ENCODE measurements at regions not wholly inside any gene's neighbourhood (a gene's known extent, or its start where the extent isn't known, plus 50 kb on each side); places are given as distances from the start of the nearest gene placed in this dataset.

- DNase-seq (ENCODE audit: extremely low read depth, insufficient read length) = no peak
- Histone ChIP-seq H3K36me3 (ENCODE audit: control insufficient read depth, insufficient read depth, low read length) (no peaks in the 10 kb centered on the region), H3K4me3 (replicated peaks; ENCODE audit: low read depth, low read length) (no peak overlapping the region), H3K27me3 (replicated peaks; ENCODE audit: control insufficient read depth, insufficient read depth, low read length) (no peaks in the 10 kb centered on the region)
- no peak for TF ChIP-seq CTCF (IDR thresholded peaks at IDR 0.05; ENCODE audit: insufficient read depth, low read length, poor library complexity, severe bottlenecking)
Observed at GRCh38 chr21:22711636-22712035, 1713.4 kb downstream of the NCAM2 start.

GRCh38 chr21:22725436-22725835 is 1727.2 kb downstream of the NCAM2 start:
- no peak for DNase-seq (ENCODE audit: extremely low read depth, insufficient read length)
- no peak for TF ChIP-seq CTCF (IDR thresholded peaks at IDR 0.05; ENCODE audit: insufficient read depth, low read length, poor library complexity, severe bottlenecking)
- no peaks in the 10 kb centered on the region for H3K36me3 ChIP-seq (ENCODE audit: control insufficient read depth, insufficient read depth, low read length)
- H3K27me3 ChIP-seq (replicated peaks; ENCODE audit: control insufficient read depth, insufficient read depth, low read length) = no peaks in the 10 kb centered on the region
- no peak overlapping the region for H3K4me3 ChIP-seq (replicated peaks; ENCODE audit: low read depth, low read length)

- H3K27me3 ChIP-seq (replicated peaks; ENCODE audit: control insufficient read depth, insufficient read depth, low read length) = no peaks in the 10 kb centered on the region
- no peak overlapping the region for H3K4me3 ChIP-seq (replicated peaks; ENCODE audit: low read depth, low read length)
- TF ChIP-seq CTCF (IDR thresholded peaks at IDR 0.05; ENCODE audit: insufficient read depth, low read length, poor library complexity, severe bottlenecking) = no peak
- H3K36me3 ChIP-seq (ENCODE audit: control insufficient read depth, insufficient read depth, low read length) = no peaks in the 10 kb centered on the region
- DNase-seq (ENCODE audit: extremely low read depth, insufficient read length) = no peak
Observed at GRCh38 chr21:22728091-22728490, 1729.9 kb downstream of the NCAM2 start.

GRCh38 chr21:22743085-22743484 is 1744.9 kb downstream of the NCAM2 start:
- Histone ChIP-seq H3K36me3 (ENCODE audit: control insufficient read depth, insufficient read depth, low read length) (no peaks in the 10 kb centered on the region), H3K27me3 (replicated peaks; ENCODE audit: control insufficient read depth, insufficient read depth, low read length) (no peaks in the 10 kb centered on the region), H3K4me3 (replicated peaks; ENCODE audit: low read depth, low read length) (no peak overlapping the region)
- TF ChIP-seq CTCF (IDR thresholded peaks at IDR 0.05; ENCODE audit: insufficient read depth, low read length, poor library complexity, severe bottlenecking) = no peak
- no peak for DNase-seq (ENCODE audit: extremely low read depth, insufficient read length)

- DNase-seq (ENCODE audit: extremely low read depth, insufficient read length) = no peak
- TF ChIP-seq CTCF (IDR thresholded peaks at IDR 0.05; ENCODE audit: insufficient read depth, low read length, poor library complexity, severe bottlenecking) = no peak
Observed at GRCh38 chr21:22754746-22755145, 1756.5 kb downstream of the NCAM2 start.

GRCh38 chr21:22758478-22758877 is 1760.3 kb downstream of the NCAM2 start:
- DNase-seq (ENCODE audit: extremely low read depth, insufficient read length) = no peak
- Histone ChIP-seq H3K36me3 (ENCODE audit: control insufficient read depth, insufficient read depth, low read length) (no peaks in the 10 kb centered on the region), H3K4me3 (replicated peaks; ENCODE audit: low read depth, low read length) (no peak overlapping the region), H3K27me3 (replicated peaks; ENCODE audit: control insufficient read depth, insufficient read depth, low read length) (no peaks in the 10 kb centered on the region)
- TF ChIP-seq CTCF (IDR thresholded peaks at IDR 0.05; ENCODE audit: insufficient read depth, low read length, poor library complexity, severe bottlenecking) = no peak

More at GRCh38 chr21:22754746-22755145, 1756.5 kb downstream of the NCAM2 start:
- Histone ChIP-seq H3K4me3 (replicated peaks; ENCODE audit: low read depth, low read length) (no peak overlapping the region), H3K36me3 (ENCODE audit: control insufficient read depth, insufficient read depth, low read length) (no peaks in the 10 kb centered on the region), H3K27me3 (replicated peaks; ENCODE audit: control insufficient read depth, insufficient read depth, low read length) (no peaks in the 10 kb centered on the region)
